ENCODE measurements at regions not wholly inside any gene's neighbourhood (a gene's known extent, or its start where the extent isn't known, plus 50 kb on each side); places are given as distances from the start of the nearest gene placed in this dataset.

DNA sequence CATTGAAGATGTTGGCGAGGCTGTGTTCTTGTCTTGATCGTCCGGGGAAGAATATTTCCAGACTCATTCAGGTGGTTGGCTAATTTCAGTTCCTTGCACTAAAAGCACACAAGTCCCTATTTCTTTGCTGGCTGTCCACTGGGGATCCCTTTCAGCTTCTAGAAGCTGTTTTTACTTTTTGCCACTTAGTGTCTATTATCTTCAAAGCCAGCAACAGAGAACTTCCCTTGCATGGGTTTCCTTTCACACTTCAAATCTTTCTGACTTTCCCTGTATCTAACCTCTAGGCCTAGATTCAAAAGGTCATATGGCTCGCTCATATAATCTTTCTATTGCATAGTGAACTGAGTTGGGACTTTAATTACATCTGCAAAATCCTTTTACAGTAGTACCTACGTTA, 215.3 kb upstream of the PCDH9 start:
- TF ChIP-seq, protein P1, sequence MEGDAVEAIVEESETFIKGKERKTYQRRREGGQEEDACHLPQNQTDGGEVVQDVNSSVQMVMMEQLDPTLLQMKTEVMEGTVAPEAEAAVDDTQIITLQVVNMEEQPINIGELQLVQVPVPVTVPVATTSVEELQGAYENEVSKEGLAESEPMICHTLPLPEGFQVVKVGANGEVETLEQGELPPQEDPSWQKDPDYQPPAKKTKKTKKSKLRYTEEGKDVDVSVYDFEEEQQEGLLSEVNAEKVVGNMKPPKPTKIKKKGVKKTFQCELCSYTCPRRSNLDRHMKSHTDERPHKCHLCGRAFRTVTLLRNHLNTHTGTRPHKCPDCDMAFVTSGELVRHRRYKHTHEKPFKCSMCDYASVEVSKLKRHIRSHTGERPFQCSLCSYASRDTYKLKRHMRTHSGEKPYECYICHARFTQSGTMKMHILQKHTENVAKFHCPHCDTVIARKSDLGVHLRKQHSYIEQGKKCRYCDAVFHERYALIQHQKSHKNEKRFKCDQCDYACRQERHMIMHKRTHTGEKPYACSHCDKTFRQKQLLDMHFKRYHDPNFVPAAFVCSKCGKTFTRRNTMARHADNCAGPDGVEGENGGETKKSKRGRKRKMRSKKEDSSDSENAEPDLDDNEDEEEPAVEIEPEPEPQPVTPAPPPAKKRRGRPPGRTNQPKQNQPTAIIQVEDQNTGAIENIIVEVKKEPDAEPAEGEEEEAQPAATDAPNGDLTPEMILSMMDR (IDR thresholded peaks at IDR 0.05): no peak
- TF ChIP-seq POLR2A (IDR thresholded peaks at IDR 0.05): no peak

All from transverse colon (tissue), 3 donors.